Fibroblast of lung (primary cell): ENCODE measurements at regions not wholly inside any gene's neighbourhood (a gene's known extent, or its start where the extent isn't known, plus 50 kb on each side); places are given as distances from the start of the nearest gene placed in this dataset.

Experiments
- CTCF ChIP-seq, 2 donors: IDR thresholded peaks in 1 of 2; conservative IDR thresholded peaks in 1 of 2; 1 replicate in 1 of 2; 2 replicates in 1 of 2; pipeline ENCODE4 v1.5.1; 2011 to 2012; ENCODE audit warnings: low read length in 2 of 2, control low read depth in 1 of 2, inconsistent platforms in 1 of 2, low read depth in 1 of 2, mild to moderate bottlenecking in 1 of 2
- EZH2 ChIP-seq: IDR thresholded peaks from 2 replicates; pipeline ENCODE4 v1.5.1; 2012; ENCODE audit warnings: low read length, control low read depth, mild to moderate bottlenecking; ENCODE audit errors: missing control alignments

- no peak for TF ChIP-seq CTCF (conservative IDR thresholded peaks at IDR 0.05 in 1 of 2, IDR thresholded peaks at IDR 0.05 in 1 of 2; ENCODE audit: low read depth in 1 of 2, low read length in 2 of 2)
- TF ChIP-seq EZH2 = no peak
Measured at GRCh38 chr12:78371284-78371683, 493.3 kb upstream of the SYT1 start.
